Endothelial cell of umbilical vein (primary cell): ENCODE measurements at regions not wholly inside any gene's neighbourhood (a gene's known extent, or its start where the extent isn't known, plus 50 kb on each side); places are given as distances from the start of the nearest gene placed in this dataset.

Experiments
- BruUV-seq: library from RNA; stranded (reverse); fragments of 400-500 nt; replicated peaks from 2 replicates; lab custom pipeline; 2021; lab: Mats Ljungman, UMichigan
- CTCF ChIA-PET: fragments of 300-600, 350-600 bp; sonication (Branson Sonifier 250); formaldehyde crosslinking; loops from one replicate; lab custom pipeline; 2021; ENCODE audit warnings: antibody characterized with exemption, inconsistent platforms; lab: Charles Lee
- POLR2A ChIA-PET: fragments of 300-600, 350-600 bp; sonication (Branson Sonifier 250); formaldehyde crosslinking; loops from one replicate; lab custom pipeline; 2021; ENCODE audit warnings: antibody characterized with exemption, inconsistent platforms; lab: Charles Lee
- DNase-seq: peaks from one replicate; pipeline ENCODE4 v3.0.0-alpha.2; 2011; ENCODE audit warnings: low read depth, low spot score
- FAIRE-seq: peaks from 2 replicates; lab custom pipeline; 2011; peaks lifted over from hg19 to GRCh38; lab: Jason Lieb, UNC
- H2AFZ ChIP-seq: 2 replicates; pipeline ENCODE4 v1.6.0; 2012; ENCODE audit warnings: low read depth, low read length, control low read depth, inconsistent platforms
- H3K27ac ChIP-seq: 2 replicates; pipeline ENCODE4 v1.5.1; 2011; ENCODE audit warnings: low read depth, mild to moderate bottlenecking, control low read depth, low read length, moderate library complexity; ENCODE audit not compliant: insufficient read depth
- H3K27me3 ChIP-seq, 2 experiments: 2 replicates each; pipeline versions ENCODE4 v1.6.0 to v1.6.1; 2011; ENCODE audit warnings: low read length in 2 of 2, mixed read lengths in 1 of 2; ENCODE audit not compliant: control insufficient read depth in 2 of 2, insufficient read depth in 2 of 2
- H3K36me3 ChIP-seq, 2 experiments: 2 replicates in 1 of 2; 3 replicates in 1 of 2; pipeline ENCODE4 v1.5.1; 2011; ENCODE audit warnings: low read length in 2 of 2, mild to moderate bottlenecking in 1 of 2, moderate library complexity in 1 of 2; ENCODE audit not compliant: control insufficient read depth in 2 of 2, insufficient read depth in 2 of 2; ENCODE audit errors: extremely low read depth in 1 of 2
- H3K4me1 ChIP-seq: 3 replicates; pipeline ENCODE4 v1.5.1; 2011; ENCODE audit warnings: mild to moderate bottlenecking, low read length; ENCODE audit not compliant: control insufficient read depth, insufficient read depth; ENCODE audit errors: extremely low read depth
- H3K4me2 ChIP-seq: 2 replicates; pipeline ENCODE4 v1.6.1; 2011; ENCODE audit warnings: low read length, control low read depth, mixed read lengths; ENCODE audit not compliant: insufficient read depth
- H3K4me3 ChIP-seq, 3 experiments: fragments of 200-600 bp in 1 of 3; sonication (generic), shearing (Covaris generic) in 1 of 3; replicated peaks in 1 of 3; 2 replicates each; pipeline ENCODE4 v1.5.1; 2011 to 2016; ENCODE audit warnings: control low read depth in 3 of 3, low read length in 3 of 3, mild to moderate bottlenecking in 2 of 3, inconsistent platforms in 1 of 3, low read depth in 1 of 3, moderate library complexity in 1 of 3; ENCODE audit not compliant: insufficient read depth in 1 of 3
- H3K79me2 ChIP-seq: 2 replicates; pipeline ENCODE4 v1.6.0; 2012; ENCODE audit warnings: low read length, inconsistent platforms; ENCODE audit not compliant: control insufficient read depth, insufficient read depth
- H3K9ac ChIP-seq: replicated peaks from 2 replicates; pipeline ENCODE3; 2011; ENCODE audit warnings: low read length, control low read depth; ENCODE audit not compliant: insufficient read depth; ENCODE audit errors: extremely low read depth
- H3K9me1 ChIP-seq: replicated peaks from 3 replicates; pipeline ENCODE4 v1.6.0; 2011; ENCODE audit warnings: mild to moderate bottlenecking, low read length; ENCODE audit not compliant: control insufficient read depth, insufficient read depth; ENCODE audit errors: extremely low read depth
- H3K9me3 ChIP-seq: replicated peaks from 2 replicates; pipeline ENCODE4 v1.5.1; 2012; ENCODE audit warnings: low read length, inconsistent platforms; ENCODE audit not compliant: control insufficient read depth, insufficient read depth
- H4K20me1 ChIP-seq: replicated peaks from 2 replicates; pipeline ENCODE3; 2011; ENCODE audit warnings: mild to moderate bottlenecking, low read length; ENCODE audit not compliant: control insufficient read depth, insufficient read depth; ENCODE audit errors: extremely low read depth
- EZH2 ChIP-seq: IDR thresholded peaks from 2 replicates; pipeline ENCODE4 v1.6.1; 2012; ENCODE audit warnings: borderline replicate concordance, low read depth, mild to moderate bottlenecking, moderate library complexity, low read length, inconsistent platforms; ENCODE audit not compliant: severe bottlenecking
- FOS ChIP-seq: IDR thresholded peaks from 2 replicates; pipeline ENCODE4 v1.6.1; 2011; ENCODE audit warnings: mild to moderate bottlenecking, low read length, moderate library complexity, borderline replicate concordance; ENCODE audit not compliant: insufficient read depth
- GATA2 ChIP-seq: IDR thresholded peaks from 2 replicates; pipeline ENCODE4 v1.7.0; 2011; ENCODE audit warnings: low read depth, mild to moderate bottlenecking, moderate library complexity, mixed read lengths, low read length; ENCODE audit not compliant: insufficient read length, insufficient read depth
- JUN ChIP-seq: IDR thresholded peaks from 2 replicates; pipeline ENCODE4 v1.6.1; 2011; ENCODE audit warnings: borderline replicate concordance, low read depth; ENCODE audit not compliant: insufficient read length, insufficient read depth
- MAX ChIP-seq: IDR thresholded peaks from 2 replicates; pipeline ENCODE4 v1.6.1; 2011; ENCODE audit not compliant: insufficient read depth, insufficient read length
- MYC ChIP-seq: IDR thresholded peaks from one replicate; pipeline ENCODE4 v1.6.1; 2011; ENCODE audit warnings: mild to moderate bottlenecking, low read depth, low read length
- POLR2A ChIP-seq: IDR thresholded peaks from 2 replicates; pipeline ENCODE4 v1.6.1; 2012; ENCODE audit warnings: low read depth, mild to moderate bottlenecking, control low read depth, low read length
- POLR2AphosphoS5 ChIP-seq: IDR thresholded peaks from 2 replicates; pipeline ENCODE4 v1.6.1; 2012; ENCODE audit warnings: low read depth, mild to moderate bottlenecking, control low read depth, low read length, moderate library complexity; ENCODE audit not compliant: insufficient read depth
- dilution Hi-C: fragments of 300-500 bp; cut with MboI; formaldehyde crosslinking; loops from one replicate; pipeline ENCODE4 v1.15.0; 2019; ENCODE audit warnings: low sequenced_read_pairs; ENCODE audit not compliant: extremely low pct_ligation_motif_present
- intact Hi-C: fragments of 100-400 bp; cut with micrococcal nuclease; formaldehyde crosslinking; loops from one replicate; pipeline ENCODE4 v1.10.0; 2022
- TF ChIP-seq, protein P1 (sequence below), 2 donors: IDR thresholded peaks; 1 replicate in 1 of 2; 2 replicates in 1 of 2; pipeline ENCODE4 v1.5.1; 2011; ENCODE audit warnings: low read length in 2 of 2, mild to moderate bottlenecking in 2 of 2, moderate library complexity in 2 of 2, control low read depth in 1 of 2, inconsistent platforms in 1 of 2, low read depth in 1 of 2; ENCODE audit not compliant: insufficient read depth in 1 of 2; ENCODE audit errors: extremely low read depth in 1 of 2

- FAIRE-seq (no peak), DNase-seq (no peak)
- H3K36me3 ChIP-seq: no peaks in the 10 kb centered on the region
- CTCF ChIA-PET: no interaction called here
- H3K79me2 ChIP-seq: no peaks in the 10 kb centered on the region
- H4K20me1 ChIP-seq: no peaks in the 10 kb centered on the region
- intact Hi-C loops (no loop called here), dilution Hi-C loops (no loop called here)
- POLR2A ChIA-PET: no interaction called here
- H2AFZ ChIP-seq: no peak overlapping the region
- H3K27me3 ChIP-seq: no peaks in the 10 kb centered on the region
- H3K4me3 ChIP-seq: no peak overlapping the region
- H3K4me1 ChIP-seq: no peaks in the 10 kb centered on the region
- TF ChIP-seq MYC: no peak
- TF ChIP-seq POLR2AphosphoS5: no peak
- no peak for TF ChIP-seq EZH2
- TF ChIP-seq, protein P1, sequence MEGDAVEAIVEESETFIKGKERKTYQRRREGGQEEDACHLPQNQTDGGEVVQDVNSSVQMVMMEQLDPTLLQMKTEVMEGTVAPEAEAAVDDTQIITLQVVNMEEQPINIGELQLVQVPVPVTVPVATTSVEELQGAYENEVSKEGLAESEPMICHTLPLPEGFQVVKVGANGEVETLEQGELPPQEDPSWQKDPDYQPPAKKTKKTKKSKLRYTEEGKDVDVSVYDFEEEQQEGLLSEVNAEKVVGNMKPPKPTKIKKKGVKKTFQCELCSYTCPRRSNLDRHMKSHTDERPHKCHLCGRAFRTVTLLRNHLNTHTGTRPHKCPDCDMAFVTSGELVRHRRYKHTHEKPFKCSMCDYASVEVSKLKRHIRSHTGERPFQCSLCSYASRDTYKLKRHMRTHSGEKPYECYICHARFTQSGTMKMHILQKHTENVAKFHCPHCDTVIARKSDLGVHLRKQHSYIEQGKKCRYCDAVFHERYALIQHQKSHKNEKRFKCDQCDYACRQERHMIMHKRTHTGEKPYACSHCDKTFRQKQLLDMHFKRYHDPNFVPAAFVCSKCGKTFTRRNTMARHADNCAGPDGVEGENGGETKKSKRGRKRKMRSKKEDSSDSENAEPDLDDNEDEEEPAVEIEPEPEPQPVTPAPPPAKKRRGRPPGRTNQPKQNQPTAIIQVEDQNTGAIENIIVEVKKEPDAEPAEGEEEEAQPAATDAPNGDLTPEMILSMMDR (IDR thresholded peaks at IDR 0.05; ENCODE audit: extremely low read depth in 1 of 2, insufficient read depth in 1 of 2, low read depth in 1 of 2, low read length in 2 of 2): no peak
- TF ChIP-seq FOS: no peak
- TF ChIP-seq MAX: no peak
- no peak for TF ChIP-seq JUN
- no peak for TF ChIP-seq GATA2
- TF ChIP-seq POLR2A: no peak
- H3K9me1 ChIP-seq: no peaks in the 10 kb centered on the region
- no peaks in the 10 kb centered on the region for H3K9me3 ChIP-seq
- BruUV-seq: no TSS peak
- H3K4me2 ChIP-seq: no peak overlapping the region
- no peak overlapping the region for H3K27ac ChIP-seq
- H3K9ac ChIP-seq: no peak overlapping the region
Measured at GRCh38 chr2:226079671-226080181, 680.2 kb downstream of the NYAP2 start.
